Naive thymus-derived CD8-positive, alpha-beta T cell (primary cell): ENCODE measurements at regions not wholly inside any gene's neighbourhood (a gene's known extent, or its start where the extent isn't known, plus 50 kb on each side); places are given as distances from the start of the nearest gene placed in this dataset.

Experiments
- ATAC-seq, 2 donors: fragments of 150-1000 bp; cut with Tn5 transposase in 1 of 2; sonication (Bioruptor Pico), chemical (Tn5 transposase) in 1 of 2; 1 replicate in 1 of 2; 2 replicates in 1 of 2; pipeline ENCODE4 v1.10.0; 2021; ENCODE audit warnings: mild to moderate bottlenecking in 2 of 2, moderate library complexity in 2 of 2
- POLR2A ChIA-PET: fragments of 350-600 bp; sonication (Branson Sonifier 250); formaldehyde crosslinking; loops from one replicate; lab custom pipeline; 2021; ENCODE audit warnings: antibody characterized with exemption; lab: Charles Lee
- DNase-seq, 10 donors: peaks; one replicate each; pipeline versions ENCODE4 v3.0.0 to v3.0.0-alpha.2; 2020 to 2022
- H3K27ac Mint-ChIP-seq, 10 donors: one replicate each; pipeline ENCODE4 v1.8.0; 2020 to 2022; ENCODE audit warnings: mild to moderate bottlenecking in 10 of 10, mixed read lengths in 10 of 10, moderate library complexity in 4 of 10, inconsistent platforms in 1 of 10
- H3K27me3 Mint-ChIP-seq, 5 donors: one replicate each; pipeline ENCODE4 v1.8.0; 2021 to 2022; ENCODE audit warnings: mixed read lengths in 5 of 5
- H3K36me3 Mint-ChIP-seq, 3 donors: one replicate each; pipeline ENCODE4 v1.8.0; 2020 to 2022; ENCODE audit warnings: mixed read lengths in 3 of 3, mild to moderate bottlenecking in 2 of 3, inconsistent platforms in 1 of 3
- H3K4me1 Mint-ChIP-seq, 4 donors: one replicate each; pipeline ENCODE4 v1.8.0; 2021 to 2022; ENCODE audit warnings: mixed read lengths in 4 of 4
- H3K4me3 Mint-ChIP-seq, 10 donors: one replicate each; pipeline ENCODE4 v1.8.0; 2020 to 2022; ENCODE audit warnings: mild to moderate bottlenecking in 10 of 10, mixed read lengths in 10 of 10, moderate library complexity in 6 of 10, inconsistent platforms in 1 of 10
- H3K9me3 Mint-ChIP-seq, 9 donors: one replicate each; pipeline ENCODE4 v1.8.0; 2020 to 2022; ENCODE audit warnings: mixed read lengths in 9 of 9, mild to moderate bottlenecking in 3 of 9, inconsistent platforms in 1 of 9, moderate library complexity in 1 of 9

- H3K27me3 Mint-ChIP-seq: no peaks in the 10 kb centered on the region
- H3K9me3 Mint-ChIP-seq: peaks cover 3 to 16% (median 9%) of the 10 kb centered on the region in 9 donors
- peaks cover 14 to 56% (median 29%) of the 10 kb centered on the region in 4 donors for H3K4me1 Mint-ChIP-seq
- POLR2A ChIA-PET: interaction anchor here (0.7 to 1.2 kb wide), 4 partner anchors 12 to 22 kb away, joined by 3 to 6 read pairs (median 4); no protein-coding TSS in a partner anchor
- ATAC-seq (peak; percentile 57 to 67), DNase-seq (no peak)
- peak overlapping the region in 6 of 10 donors; percentile 39 to 82 (median 58) for H3K27ac Mint-ChIP-seq
- peak overlapping the region in 7 of 10 donors; percentile 19 to 74 (median 46) for H3K4me3 Mint-ChIP-seq
- peaks cover 3 to 19% (median 8%) of the 10 kb centered on the region in 3 donors for H3K36me3 Mint-ChIP-seq
Observed at GRCh38 chr2:174667250-174667860, 69.8 kb upstream of the WIPF1 start.

DNA sequence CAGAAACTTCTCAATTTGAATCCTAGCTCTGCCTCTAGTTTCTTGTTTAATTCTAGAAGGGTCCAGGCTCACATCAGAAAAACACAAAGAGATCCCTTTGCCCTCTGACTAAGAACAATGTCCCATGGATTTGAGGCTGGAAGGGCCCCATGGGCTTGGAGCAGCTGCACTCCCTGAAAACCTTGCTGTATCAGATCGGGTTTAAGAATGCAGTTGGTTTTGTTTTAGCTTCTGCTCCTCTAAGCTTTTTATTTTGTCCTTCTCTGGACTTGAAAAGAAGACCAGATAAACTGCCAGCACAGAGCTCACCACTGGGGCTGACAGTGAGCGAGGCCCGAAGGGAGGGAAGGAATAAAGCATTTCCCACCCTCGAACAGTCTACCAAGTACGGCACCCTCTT, 69.2 kb upstream of the WIPF1 start:
- Mint-ChIP-seq H3K4me1 (peaks cover 14 to 59% (median 29%) of the 10 kb centered on the region in 4 donors), H3K27ac (peak overlapping the region in 1 of 10 donors; percentile 32), H3K9me3 (peaks cover under 1 to 11% (median 5%) of the 10 kb centered on the region in 9 donors), H3K27me3 (no peaks in the 10 kb centered on the region), H3K36me3 (peaks cover under 1 to 14% (median 3%) of the 10 kb centered on the region in 3 donors), H3K4me3 (no peak overlapping the region)
- ATAC-seq: no peak
- POLR2A ChIA-PET: interaction anchor here (0.7 to 1.2 kb wide), 4 partner anchors 13 to 23 kb away, joined by 3 to 6 read pairs (median 4); no protein-coding TSS in a partner anchor
- no peak for DNase-seq

DNA sequence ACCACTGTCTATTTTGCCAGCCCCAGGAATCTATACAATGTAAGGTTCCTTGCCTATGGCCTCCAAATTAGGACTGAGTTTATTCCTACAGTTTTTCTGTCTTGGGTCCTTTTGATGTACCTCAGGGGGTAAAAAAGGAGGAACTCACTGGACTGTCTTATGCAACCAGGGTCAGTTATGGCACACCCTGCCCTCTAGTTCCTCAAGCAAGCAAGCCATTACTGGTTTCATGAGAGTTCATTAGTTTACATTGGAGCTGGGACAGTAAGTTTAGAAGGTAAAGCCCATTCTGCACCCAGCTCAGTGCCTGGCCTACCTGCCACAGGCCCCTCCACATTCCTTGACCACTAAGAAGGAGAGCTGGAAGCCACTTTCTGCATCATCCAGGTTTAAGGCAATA, 68.7 kb upstream of the WIPF1 start:
- no peak for DNase-seq
- peaks cover 16 to 63% (median 31%) of the 10 kb centered on the region in 4 donors for H3K4me1 Mint-ChIP-seq
- H3K36me3 Mint-ChIP-seq: peaks cover 0 to 9% (median 0%) of the 10 kb centered on the region in 3 donors
- no peak for ATAC-seq
- POLR2A ChIA-PET: interaction anchor here (0.7 to 1.2 kb wide), 4 partner anchors 14 to 23 kb away, joined by 3 to 6 read pairs (median 4); no protein-coding TSS in a partner anchor
- no peak overlapping the region for H3K4me3 Mint-ChIP-seq
- H3K27me3 Mint-ChIP-seq: no peaks in the 10 kb centered on the region
- H3K27ac Mint-ChIP-seq: peak overlapping the region in 3 of 10 donors; percentile 23 to 73 (median 24)
- peaks cover 0 to 5% (median 2%) of the 10 kb centered on the region in 9 donors for H3K9me3 Mint-ChIP-seq

- POLR2A ChIA-PET: interaction anchor here (1.7 kb wide), 1 partner anchor 12 kb away, joined by 4 read pairs; no protein-coding TSS in a partner anchor
- Mint-ChIP-seq H3K4me3 (no peak overlapping the region), H3K36me3 (no peaks in the 10 kb centered on the region), H3K4me1 (peaks cover 17 to 73% (median 34%) of the 10 kb centered on the region in 4 donors), H3K9me3 (no peaks in the 10 kb centered on the region), H3K27ac (peak overlapping the region in 2 of 10 donors; percentile 47 to 48), H3K27me3 (no peaks in the 10 kb centered on the region)
- ATAC-seq (no peak), DNase-seq (no peak)
Observed at GRCh38 chr2:174664084-174664759, 66.6 kb upstream of the WIPF1 start.

GRCh38 chr2:174663550-174663949, 65.9 kb upstream of the WIPF1 start:
- peaks cover 19 to 79% (median 36%) of the 10 kb centered on the region in 4 donors for H3K4me1 Mint-ChIP-seq
- no peaks in the 10 kb centered on the region for H3K36me3 Mint-ChIP-seq
- POLR2A ChIA-PET: interaction anchor here (0.6 to 1.7 kb wide), 2 partner anchors 11 to 38 kb away, joined by 3 to 4 read pairs; no protein-coding TSS in a partner anchor
- DNase-seq (no peak), ATAC-seq (no peak)
- peak overlapping the region in 2 of 10 donors; percentile 5 to 65 for H3K27ac Mint-ChIP-seq
- no peaks in the 10 kb centered on the region for H3K9me3 Mint-ChIP-seq
- H3K4me3 Mint-ChIP-seq: no peak overlapping the region
- H3K27me3 Mint-ChIP-seq: no peaks in the 10 kb centered on the region

- Mint-ChIP-seq H3K4me3 (no peak overlapping the region), H3K27ac (peak overlapping the region in 1 of 10 donors; percentile 35), H3K27me3 (no peaks in the 10 kb centered on the region), H3K9me3 (no peaks in the 10 kb centered on the region), H3K36me3 (peaks cover 0 to 2% (median 0%) of the 10 kb centered on the region in 3 donors), H3K4me1 (peaks cover 15 to 73% (median 30%) of the 10 kb centered on the region in 4 donors)
- POLR2A ChIA-PET: interaction anchor here (1.0 kb wide), 1 partner anchor 13 kb away, joined by 3 read pairs; no protein-coding TSS in a partner anchor
- no peak for DNase-seq
- no peak for ATAC-seq
Observed at GRCh38 chr2:174662859-174663258, 65.3 kb upstream of the WIPF1 start.

DNA sequence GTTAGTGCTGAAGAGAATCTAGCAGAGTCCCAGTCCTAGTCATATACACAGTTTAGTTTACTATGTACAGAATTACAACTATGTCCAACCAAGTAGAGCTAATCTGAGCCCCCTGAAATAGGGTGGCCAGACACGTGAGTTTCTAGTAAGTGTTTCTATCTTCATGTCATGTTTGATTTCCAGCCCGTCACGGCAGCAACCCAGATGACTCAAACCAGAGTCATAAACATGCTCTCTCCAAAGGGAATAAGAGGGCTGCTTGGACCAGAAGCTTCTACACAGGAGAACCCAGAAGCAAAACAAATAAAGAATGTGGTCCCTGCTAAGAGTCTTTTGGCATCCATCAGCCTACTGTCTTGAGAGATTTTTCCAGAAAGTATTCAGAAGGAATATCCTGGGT, 64.9 kb upstream of the WIPF1 start:
- H3K27me3 Mint-ChIP-seq: no peaks in the 10 kb centered on the region
- peaks cover 12 to 69% (median 27%) of the 10 kb centered on the region in 4 donors for H3K4me1 Mint-ChIP-seq
- no peak overlapping the region for H3K4me3 Mint-ChIP-seq
- H3K9me3 Mint-ChIP-seq: no peaks in the 10 kb centered on the region
- DNase-seq (no peak), ATAC-seq (no peak)
- peak overlapping the region in 3 of 10 donors; percentile 12 to 58 (median 35) for H3K27ac Mint-ChIP-seq
- peaks cover 0 to 2% (median 0%) of the 10 kb centered on the region in 3 donors for H3K36me3 Mint-ChIP-seq
- POLR2A ChIA-PET: interaction anchor here (1.0 kb wide), 1 partner anchor 13 kb away, joined by 3 read pairs; no protein-coding TSS in a partner anchor

DNA sequence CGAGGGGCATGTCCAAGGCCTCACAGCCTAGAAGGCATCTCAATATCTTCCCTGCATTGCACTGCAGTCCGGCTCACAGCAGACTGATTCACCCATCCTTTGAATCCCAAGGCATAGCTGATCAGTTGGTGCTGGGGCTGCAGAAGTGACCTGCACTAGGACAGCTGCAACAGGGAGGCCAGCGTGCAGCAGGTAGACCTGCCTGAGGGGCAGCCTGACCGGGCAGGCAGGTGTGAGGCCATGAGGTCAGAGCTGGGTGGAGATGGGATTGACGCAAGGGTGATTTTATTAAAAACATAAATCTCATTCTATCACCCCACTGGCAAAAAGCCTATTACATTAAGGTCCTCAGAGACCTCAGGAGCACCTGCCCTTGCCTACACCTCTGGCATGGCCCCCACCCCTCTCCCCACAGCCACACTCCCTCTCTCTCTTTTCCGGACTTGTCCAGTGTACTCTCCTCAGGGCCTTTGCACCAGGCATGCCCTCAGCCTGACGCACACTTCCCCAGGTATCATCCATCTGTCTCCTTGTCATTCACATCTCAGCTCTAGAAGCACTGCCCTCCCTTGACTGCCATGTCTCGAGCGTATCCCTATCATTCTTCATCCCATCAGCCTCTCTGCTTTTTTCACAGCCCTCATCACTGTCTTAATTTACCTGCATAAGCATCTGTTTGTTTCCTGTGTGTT, 63.5 kb upstream of the WIPF1 start:
- Mint-ChIP-seq H3K27ac (peak overlapping the region in 6 of 10 donors; percentile 1 to 61 (median 32)), H3K27me3 (no peaks in the 10 kb centered on the region), H3K9me3 (peaks cover 0 to 1% (median 0%) of the 10 kb centered on the region in 9 donors), H3K36me3 (peaks cover 0 to 4% (median 3%) of the 10 kb centered on the region in 3 donors), H3K4me3 (no peak overlapping the region), H3K4me1 (peaks cover 9 to 66% (median 22%) of the 10 kb centered on the region in 4 donors)
- ATAC-seq (no peak), DNase-seq (no peak)
- POLR2A ChIA-PET: no interaction called here

DNA sequence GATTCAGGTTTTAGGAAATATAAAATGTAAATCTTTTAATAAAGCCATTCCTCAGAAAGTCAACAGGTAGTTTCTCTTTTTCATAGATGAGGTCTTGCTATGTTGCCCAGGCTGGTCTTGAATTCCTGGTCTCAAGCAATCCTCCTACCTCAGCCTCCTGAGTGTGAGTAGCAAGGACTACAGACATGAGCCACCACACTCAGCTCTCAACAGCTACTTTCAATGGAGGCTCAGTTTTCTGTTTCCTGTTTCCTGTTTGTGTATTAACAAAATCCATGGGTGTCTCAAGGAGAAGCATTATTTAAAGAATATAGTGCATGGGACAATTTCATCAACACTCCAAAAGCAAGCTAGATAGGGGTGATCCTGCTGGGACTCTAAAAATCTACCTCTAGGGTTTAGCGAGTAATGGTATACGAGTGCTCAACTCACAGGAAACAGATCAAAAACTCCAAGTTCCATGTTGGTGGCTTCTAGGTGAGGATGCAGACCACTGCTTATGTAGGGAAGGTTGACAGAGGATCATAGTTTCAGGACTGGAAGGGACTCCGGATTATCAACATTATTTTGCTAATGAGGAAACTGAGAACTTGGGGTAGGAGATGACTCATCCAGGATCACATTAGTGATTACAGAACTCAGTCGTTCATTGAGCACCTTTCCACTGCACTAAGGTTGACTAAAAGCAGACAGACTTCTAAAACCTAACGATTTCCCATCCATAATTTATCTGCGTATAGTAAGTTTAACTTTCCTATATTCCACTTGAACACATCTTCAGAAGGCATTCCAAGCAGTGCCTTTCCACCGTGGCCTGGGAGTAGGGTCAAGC, 61.7 kb upstream of the WIPF1 start:
- ATAC-seq: no peak
- Mint-ChIP-seq H3K27ac (peak overlapping the region in 4 of 10 donors; percentile 21 to 61 (median 54)), H3K36me3 (peaks cover 9 to 11% (median 10%) of the 10 kb centered on the region in 3 donors), H3K9me3 (peaks cover 0 to 9% (median 0%) of the 10 kb centered on the region in 9 donors), H3K4me1 (peaks cover 17 to 56% (median 34%) of the 10 kb centered on the region in 4 donors), H3K4me3 (no peak overlapping the region), H3K27me3 (no peaks in the 10 kb centered on the region)
- no peak for DNase-seq
- POLR2A ChIA-PET: no interaction called here

- Mint-ChIP-seq H3K9me3 (peaks cover 0 to 9% (median 0%) of the 10 kb centered on the region in 9 donors), H3K27ac (peak overlapping the region in 1 of 10 donors; percentile 61), H3K4me1 (peaks cover 16 to 35% (median 33%) of the 10 kb centered on the region in 4 donors), H3K4me3 (no peak overlapping the region), H3K36me3 (peaks cover 9 to 13% (median 10%) of the 10 kb centered on the region in 3 donors), H3K27me3 (no peaks in the 10 kb centered on the region)
- ATAC-seq (peak in 1 of 2 donors; percentile 41), DNase-seq (no peak)
- POLR2A ChIA-PET: interaction anchor here (1.1 kb wide), 1 partner anchor 26 kb away, joined by 4 read pairs; no protein-coding TSS in a partner anchor
Observed at GRCh38 chr2:174656676-174657176, 59.1 kb upstream of the WIPF1 start.

DNA sequence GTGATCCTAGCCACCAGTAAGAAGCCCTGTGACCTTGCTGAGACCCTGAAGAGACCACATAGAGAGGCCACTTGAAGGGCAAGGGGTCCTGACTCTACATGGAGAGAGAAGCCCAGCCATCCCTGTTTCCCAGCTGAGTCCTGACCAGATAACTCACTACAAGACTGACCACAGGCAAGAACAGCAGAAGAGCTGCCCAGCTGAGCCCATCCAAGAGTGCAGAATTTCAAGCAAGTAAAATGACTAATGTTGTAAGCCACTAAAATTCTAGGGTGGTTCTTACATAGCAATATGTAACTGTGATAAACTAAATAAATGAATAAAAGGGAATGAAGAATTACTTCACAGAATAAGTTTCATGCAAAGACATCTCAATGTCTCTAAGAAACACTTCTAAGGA, 58.4 kb upstream of the WIPF1 start:
- Mint-ChIP-seq H3K4me3 (no peak overlapping the region), H3K27ac (peak overlapping the region in 3 of 10 donors; percentile 49 to 64 (median 61)), H3K27me3 (no peaks in the 10 kb centered on the region), H3K36me3 (peaks cover 9 to 13% (median 10%) of the 10 kb centered on the region in 3 donors), H3K4me1 (peaks cover 15 to 33% (median 31%) of the 10 kb centered on the region in 4 donors), H3K9me3 (peaks cover 0 to 9% (median 0%) of the 10 kb centered on the region in 9 donors)
- no peak for ATAC-seq
- DNase-seq: no peak
- POLR2A ChIA-PET: interaction anchor here (1.1 kb wide), 1 partner anchor 26 kb away, joined by 4 read pairs; no protein-coding TSS in a partner anchor
